ENCODE measurements at regions not wholly inside any gene's neighbourhood (a gene's known extent, or its start where the extent isn't known, plus 50 kb on each side); places are given as distances from the start of the nearest gene placed in this dataset.

GRCh38 chr1:199170711-199171110 is 531.9 kb downstream of the PTPRC start:
- no peak for DNase-seq

GRCh38 chr1:199172171-199173124 is 533.6 kb downstream of the PTPRC start:
- no peak for DNase-seq

GRCh38 chr1:199173356-199173755 is 534.5 kb downstream of the PTPRC start:
- no peak for DNase-seq

- no peak for DNase-seq
Observed at GRCh38 chr1:199174336-199174735, 535.5 kb downstream of the PTPRC start.

GRCh38 chr1:199176713-199177112 is 537.9 kb downstream of the PTPRC start:
- no peak for DNase-seq

GRCh38 chr1:199177241-199177640 is 538.4 kb downstream of the PTPRC start:
- DNase-seq, result no peak

- DNase-seq, result no peak
Observed at GRCh38 chr1:199178646-199179045, 539.8 kb downstream of the PTPRC start.

GRCh38 chr1:199182186-199182843 is 543.5 kb downstream of the PTPRC start:
- DNase-seq, result no peak

GRCh38 chr1:199184180-199184579 is 545.3 kb downstream of the PTPRC start:
- no peak for DNase-seq

GRCh38 chr1:199194862-199195261 is 556.0 kb downstream of the PTPRC start:
- no peak for DNase-seq

- DNase-seq, result no peak
Observed at GRCh38 chr1:199197695-199198094, 558.9 kb downstream of the PTPRC start.

- no peak for DNase-seq
Observed at GRCh38 chr1:199202331-199202730, 563.5 kb downstream of the PTPRC start.

GRCh38 chr1:199204231-199204630 is 565.4 kb downstream of the PTPRC start:
- no peak for DNase-seq

GRCh38 chr1:199205740-199206441 is 567.1 kb downstream of the PTPRC start:
- DNase-seq, result no peak

GRCh38 chr1:199208847-199209246 is 570.0 kb downstream of the PTPRC start:
- no peak for DNase-seq

GRCh38 chr1:199218065-199218464 is 579.2 kb downstream of the PTPRC start:
- no peak for DNase-seq

GRCh38 chr1:199218533-199218932 is 579.7 kb downstream of the PTPRC start:
- DNase-seq, result no peak

- no peak for DNase-seq
Observed at GRCh38 chr1:199220031-199220430, 581.2 kb downstream of the PTPRC start.

GRCh38 chr1:199221371-199222150 is 582.7 kb downstream of the PTPRC start:
- no peak for DNase-seq

- no peak for DNase-seq
Observed at GRCh38 chr1:199223936-199224335, 585.1 kb downstream of the PTPRC start.

GRCh38 chr1:199226163-199226562 is 587.3 kb downstream of the PTPRC start:
- DNase-seq, result no peak

GRCh38 chr1:199242147-199242546 is 603.3 kb downstream of the PTPRC start:
- no peak for DNase-seq

GRCh38 chr1:199242601-199243000 is 603.8 kb downstream of the PTPRC start:
- no peak for DNase-seq

Data from NCI-H1105 (cell line).